ENCODE measurements at regions not wholly inside any gene's neighbourhood (a gene's known extent, or its start where the extent isn't known, plus 50 kb on each side); places are given as distances from the start of the nearest gene placed in this dataset.

DNA sequence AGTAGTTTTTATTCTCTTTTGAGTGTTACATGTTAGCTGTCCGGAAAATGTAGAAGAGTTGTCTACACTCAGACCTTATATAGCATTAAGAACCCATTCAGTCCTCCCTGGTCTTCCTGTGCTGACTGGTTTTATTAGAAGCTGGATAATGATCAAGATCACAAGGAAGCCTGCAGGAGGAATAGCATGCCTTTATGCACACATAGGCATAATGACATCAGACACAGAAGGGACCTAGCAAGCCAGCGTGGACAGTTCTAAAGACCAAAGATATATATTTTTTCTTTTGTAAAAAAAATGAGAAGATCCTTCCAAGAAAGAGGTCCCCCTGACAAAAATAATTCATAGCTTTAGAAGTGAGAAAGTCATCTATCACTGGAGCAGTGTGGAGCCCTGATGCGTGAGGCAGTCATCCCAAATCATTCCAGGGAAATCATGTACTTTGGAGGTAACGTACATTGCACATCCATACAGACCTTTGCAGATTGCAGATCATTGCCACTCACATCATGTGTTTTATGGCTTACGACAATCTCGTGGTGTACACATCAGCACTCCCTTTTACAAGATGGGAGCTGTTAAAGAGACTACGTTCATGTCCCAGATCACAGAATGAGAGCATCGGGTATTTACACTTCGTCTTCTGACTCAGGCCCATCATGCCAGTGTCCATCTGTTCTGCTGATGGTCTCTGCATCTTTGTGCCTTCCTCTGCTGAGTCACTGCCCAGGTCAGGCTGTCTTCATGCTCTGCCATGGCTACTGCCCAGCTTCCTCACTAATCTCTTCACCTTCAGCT, 334.0 kb downstream of the SOCS6 start:
- DNase-seq (ENCODE audit: low spot score) (no peak), FAIRE-seq (no peak), ATAC-seq (no peak)
- no peak overlapping the region for H3K4me2 ChIP-seq (ENCODE audit: low read depth, low read length)
- POLR2A ChIA-PET = no interaction called here
- CTCF ChIA-PET (ENCODE audit: low intra/inter-chr PET ratio, low total read pairs) = no interaction called here
- no peaks in the 10 kb centered on the region for H3K27me3 ChIP-seq (ENCODE audit: control insufficient read depth in 1 of 2, insufficient read depth in 2 of 2, low read length in 2 of 2)
- in situ Hi-C loops (cut with HindIII; ENCODE audit: extremely low pct_ligation_motif_present, low pct_unique_long_range_greater_than_20kb) = loop anchor here (25.0 kb wide), 1 partner anchor 89 kb away; no protein-coding TSS in a partner anchor
- H4K20me1 ChIP-seq (ENCODE audit: insufficient read depth, low read length) = no peaks in the 10 kb centered on the region
- no peaks in the 10 kb centered on the region for H3K4me1 ChIP-seq (ENCODE audit: insufficient read depth, low read length)
- H3K36me3 ChIP-seq (replicated peaks in 1 of 2; ENCODE audit: control insufficient read depth in 1 of 2, insufficient read depth in 2 of 2, low read length in 2 of 2) = no peaks in the 10 kb centered on the region
- H2AFZ ChIP-seq (ENCODE audit: low read length) = no peak overlapping the region
- H3K27ac ChIP-seq (ENCODE audit: extremely low read length, insufficient read depth, low read length) = no peak overlapping the region
- no peak overlapping the region for H3K9ac ChIP-seq (ENCODE audit: insufficient read depth, low read depth, low read length)
- H3K9me3 ChIP-seq (ENCODE audit: low read length) = no peaks in the 10 kb centered on the region
- H3K4me3 ChIP-seq (replicated peaks in 1 of 3; ENCODE audit: insufficient read depth in 1 of 3, low read depth in 2 of 3, low read length in 3 of 3) = no peak overlapping the region
- BruUV-seq (replicated peaks) = no TSS peak
- WGBS (ENCODE audit: low lambda C conversion rate) = 6% methylated on average over 7 of the region's 9 CpGs
- TF ChIP-seq ZNF264 (CRISPR knock-in tag; IDR thresholded peaks at IDR 0.05) (no peak), NCOR1 (IDR thresholded peaks at IDR 0.05; ENCODE audit: borderline replicate concordance, low read length) (no peak), BHLHE40 (IDR thresholded peaks at IDR 0.05; ENCODE audit: low read length) (no peak), ZSCAN29 (CRISPR knock-in tag; conservative IDR thresholded peaks at IDR 0.05) (no peak), ETV5 (CRISPR knock-in tag; IDR thresholded peaks at IDR 0.05; ENCODE audit: borderline replicate concordance) (no peak), TEAD2 (CRISPR knock-in tag; IDR thresholded peaks at IDR 0.05) (no peak), ZNF468 (CRISPR knock-in tag; IDR thresholded peaks at IDR 0.05) (no peak), ATF1 (CRISPR knock-in tag; IDR thresholded peaks at IDR 0.05) (no peak), ZFP41 (CRISPR knock-in tag; IDR thresholded peaks at IDR 0.05; ENCODE audit: borderline replicate concordance) (no peak), HMG20B (CRISPR knock-in tag; conservative IDR thresholded peaks at IDR 0.05) (no peak), ZNF724P (CRISPR knock-in tag; IDR thresholded peaks at IDR 0.05; ENCODE audit: borderline replicate concordance) (no peak)
- TF ChIP-seq, protein P1, sequence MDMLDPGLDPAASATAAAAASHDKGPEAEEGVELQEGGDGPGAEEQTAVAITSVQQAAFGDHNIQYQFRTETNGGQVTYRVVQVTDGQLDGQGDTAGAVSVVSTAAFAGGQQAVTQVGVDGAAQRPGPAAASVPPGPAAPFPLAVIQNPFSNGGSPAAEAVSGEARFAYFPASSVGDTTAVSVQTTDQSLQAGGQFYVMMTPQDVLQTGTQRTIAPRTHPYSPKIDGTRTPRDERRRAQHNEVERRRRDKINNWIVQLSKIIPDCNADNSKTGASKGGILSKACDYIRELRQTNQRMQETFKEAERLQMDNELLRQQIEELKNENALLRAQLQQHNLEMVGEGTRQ (IDR thresholded peaks at IDR 0.05; ENCODE audit: low read depth, low read length) = no peak
- TF ChIP-seq, protein P1 (CRISPR knock-in tag; IDR thresholded peaks at IDR 0.05; ENCODE audit: borderline replicate concordance) = no peak
- TF ChIP-seq, protein P2, sequence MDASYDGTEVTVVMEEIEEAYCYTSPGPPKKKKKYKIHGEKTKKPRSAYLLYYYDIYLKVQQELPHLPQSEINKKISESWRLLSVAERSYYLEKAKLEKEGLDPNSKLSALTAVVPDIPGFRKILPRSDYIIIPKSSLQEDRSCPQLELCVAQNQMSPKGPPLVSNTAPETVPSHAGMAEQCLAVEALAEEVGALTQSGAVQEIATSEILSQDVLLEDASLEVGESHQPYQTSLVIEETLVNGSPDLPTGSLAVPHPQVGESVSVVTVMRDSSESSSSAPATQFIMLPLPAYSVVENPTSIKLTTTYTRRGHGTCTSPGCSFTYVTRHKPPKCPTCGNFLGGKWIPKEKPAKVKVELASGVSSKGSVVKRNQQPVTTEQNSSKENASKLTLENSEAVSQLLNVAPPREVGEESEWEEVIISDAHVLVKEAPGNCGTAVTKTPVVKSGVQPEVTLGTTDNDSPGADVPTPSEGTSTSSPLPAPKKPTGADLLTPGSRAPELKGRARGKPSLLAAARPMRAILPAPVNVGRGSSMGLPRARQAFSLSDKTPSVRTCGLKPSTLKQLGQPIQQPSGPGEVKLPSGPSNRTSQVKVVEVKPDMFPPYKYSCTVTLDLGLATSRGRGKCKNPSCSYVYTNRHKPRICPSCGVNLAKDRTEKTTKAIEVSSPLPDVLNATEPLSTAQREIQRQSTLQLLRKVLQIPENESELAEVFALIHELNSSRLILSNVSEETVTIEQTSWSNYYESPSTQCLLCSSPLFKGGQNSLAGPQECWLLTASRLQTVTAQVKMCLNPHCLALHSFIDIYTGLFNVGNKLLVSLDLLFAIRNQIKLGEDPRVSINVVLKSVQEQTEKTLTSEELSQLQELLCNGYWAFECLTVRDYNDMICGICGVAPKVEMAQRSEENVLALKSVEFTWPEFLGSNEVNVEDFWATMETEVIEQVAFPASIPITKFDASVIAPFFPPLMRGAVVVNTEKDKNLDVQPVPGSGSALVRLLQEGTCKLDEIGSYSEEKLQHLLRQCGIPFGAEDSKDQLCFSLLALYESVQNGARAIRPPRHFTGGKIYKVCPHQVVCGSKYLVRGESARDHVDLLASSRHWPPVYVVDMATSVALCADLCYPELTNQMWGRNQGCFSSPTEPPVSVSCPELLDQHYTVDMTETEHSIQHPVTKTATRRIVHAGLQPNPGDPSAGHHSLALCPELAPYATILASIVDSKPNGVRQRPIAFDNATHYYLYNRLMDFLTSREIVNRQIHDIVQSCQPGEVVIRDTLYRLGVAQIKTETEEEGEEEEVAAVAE (CRISPR knock-in tag; IDR thresholded peaks at IDR 0.05; ENCODE audit: borderline replicate concordance) = no peak
- no peaks in the 10 kb centered on the region for H3K79me2 ChIP-seq (ENCODE audit: insufficient read depth, low read length)
- intact Hi-C loops (cut with micrococcal nuclease; ENCODE audit: unreplicated experiment) = no loop called here

Data from HepG2 (cell line).